DMS153 treated with DMSO at 0.1 percent for 48 hours (cell line): ENCODE measurements at regions not wholly inside any gene's neighbourhood (a gene's known extent, or its start where the extent isn't known, plus 50 kb on each side); places are given as distances from the start of the nearest gene placed in this dataset.
A peak's percentile ranks its signal among the peaks of the same experiment; 100 is the strongest.
"Not testable (repeated sequence)": the region's sequence is repeated elsewhere in the genome, so short reads cannot be mapped to it uniquely, and the experiment has no call there.

ENCODE experiments used
- DNase-seq: peaks from one replicate; lab custom pipeline; 2025; ENCODE audit not compliant: unreplicated experiment; lab: John Stamatoyannopoulos, UW

DNA sequence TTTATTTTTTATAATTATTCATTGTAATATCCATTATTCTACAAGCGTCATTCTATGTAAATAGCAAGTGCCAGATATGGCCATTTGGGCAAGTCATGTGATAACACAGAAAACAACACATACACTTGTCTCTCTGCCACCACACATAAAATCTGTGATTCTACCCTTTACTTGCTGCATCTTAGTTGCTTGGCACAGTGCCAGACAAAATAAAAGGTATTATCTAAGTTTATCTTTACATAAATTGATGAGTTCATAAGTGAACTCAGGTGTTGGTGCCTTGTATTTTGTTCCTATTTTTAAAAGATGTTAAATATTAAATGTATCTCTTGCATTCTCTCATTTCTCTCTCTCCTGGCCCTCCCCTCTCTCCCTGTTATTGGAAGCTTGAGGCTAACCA, 1458.7 kb downstream of the CDH11 start:
- DNase-seq = no peak

DNA sequence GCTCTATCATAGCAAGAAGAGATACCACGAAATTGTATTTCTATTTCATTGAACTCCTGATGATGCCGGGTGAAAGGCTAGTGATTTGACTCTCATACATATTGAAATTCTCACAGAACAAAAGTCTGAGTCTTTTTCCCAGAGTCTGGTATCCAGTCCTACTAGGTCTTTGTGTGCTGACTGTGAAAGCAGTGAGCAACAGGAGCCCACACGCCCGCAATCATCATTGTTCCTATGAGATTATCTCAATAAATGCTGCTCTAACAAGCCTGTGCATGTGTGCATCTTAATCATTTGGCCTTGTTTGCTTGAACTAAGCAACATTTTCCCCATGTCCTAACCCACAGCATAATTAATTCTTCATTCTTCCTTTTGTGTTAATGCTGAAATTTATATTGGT, 1466.0 kb downstream of the CDH11 start:
- no peak for DNase-seq

DNA sequence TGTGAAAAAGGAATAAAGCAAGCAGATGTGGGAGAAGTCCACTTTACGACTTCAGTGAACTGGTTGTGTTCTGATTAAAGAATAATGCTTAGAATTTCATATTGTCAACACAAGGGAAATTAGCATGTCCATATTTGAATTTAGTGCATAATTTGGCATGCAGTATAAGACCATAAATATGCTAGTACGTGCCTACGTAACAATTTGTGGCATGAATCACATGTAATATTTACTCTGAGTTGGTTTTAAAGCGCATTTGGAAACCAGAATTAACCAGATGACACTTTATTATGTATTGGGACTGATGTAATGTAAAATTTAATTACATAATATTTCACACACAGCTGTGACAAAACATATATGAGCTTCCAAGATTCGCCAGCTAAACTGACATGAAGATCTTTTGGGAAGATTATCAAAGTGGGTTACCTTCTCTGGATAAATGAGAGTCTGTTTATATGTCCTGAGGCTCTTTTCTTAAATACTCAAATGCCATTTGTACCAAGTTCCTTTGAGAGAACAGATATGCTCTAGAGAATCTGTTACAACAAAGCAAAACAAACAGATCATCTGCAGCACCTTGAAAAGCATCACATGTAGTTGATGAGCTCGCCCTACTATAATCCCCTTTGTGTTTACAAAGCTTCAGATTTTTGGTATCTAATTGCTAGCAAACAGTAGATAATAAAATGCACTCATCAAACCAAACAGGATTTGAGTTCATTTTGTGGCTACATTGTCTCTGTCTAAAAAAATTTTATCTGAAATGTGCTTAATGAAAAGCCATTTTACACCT, 1468.6 kb downstream of the CDH11 start:
- DNase-seq = no peak

DNA sequence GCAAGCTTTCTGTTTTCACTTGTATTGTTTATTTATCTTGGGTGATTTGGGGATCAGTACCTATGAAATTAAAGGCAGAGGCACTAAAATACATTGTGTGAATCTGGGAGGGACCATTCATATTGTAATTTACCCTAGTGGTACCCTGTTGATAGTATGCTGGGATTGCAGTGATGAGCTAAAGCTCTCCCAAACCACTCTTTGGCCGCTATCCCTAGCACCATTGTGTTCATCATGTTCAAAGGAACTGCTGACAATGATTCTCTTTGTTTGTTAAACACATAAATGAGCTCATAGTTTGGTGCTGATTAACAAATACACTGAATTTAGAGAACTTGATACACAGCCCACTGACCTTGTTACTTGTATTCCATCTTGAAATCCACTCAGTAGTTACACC, 1469.8 kb downstream of the CDH11 start:
- DNase-seq = no peak

DNA sequence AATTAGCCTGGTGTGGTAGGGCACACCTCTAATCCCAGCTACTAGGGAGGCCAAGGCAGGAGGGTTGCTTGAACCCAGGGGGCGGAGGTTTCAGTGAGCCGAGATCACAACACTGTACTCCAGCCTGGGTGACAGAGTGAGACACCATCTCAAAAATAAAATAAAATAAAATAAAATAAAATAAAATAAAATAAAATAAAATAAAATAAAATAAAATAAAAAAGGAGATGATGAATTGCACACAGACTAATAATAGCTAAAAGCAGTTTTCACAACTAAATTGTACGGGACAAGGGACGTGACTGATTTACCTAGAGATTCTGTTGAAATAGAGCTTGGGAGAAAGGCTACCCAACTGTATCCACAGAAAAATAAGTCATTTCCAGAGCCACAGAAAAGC, 1471.3 kb downstream of the CDH11 start:
- no peak for DNase-seq

DNA sequence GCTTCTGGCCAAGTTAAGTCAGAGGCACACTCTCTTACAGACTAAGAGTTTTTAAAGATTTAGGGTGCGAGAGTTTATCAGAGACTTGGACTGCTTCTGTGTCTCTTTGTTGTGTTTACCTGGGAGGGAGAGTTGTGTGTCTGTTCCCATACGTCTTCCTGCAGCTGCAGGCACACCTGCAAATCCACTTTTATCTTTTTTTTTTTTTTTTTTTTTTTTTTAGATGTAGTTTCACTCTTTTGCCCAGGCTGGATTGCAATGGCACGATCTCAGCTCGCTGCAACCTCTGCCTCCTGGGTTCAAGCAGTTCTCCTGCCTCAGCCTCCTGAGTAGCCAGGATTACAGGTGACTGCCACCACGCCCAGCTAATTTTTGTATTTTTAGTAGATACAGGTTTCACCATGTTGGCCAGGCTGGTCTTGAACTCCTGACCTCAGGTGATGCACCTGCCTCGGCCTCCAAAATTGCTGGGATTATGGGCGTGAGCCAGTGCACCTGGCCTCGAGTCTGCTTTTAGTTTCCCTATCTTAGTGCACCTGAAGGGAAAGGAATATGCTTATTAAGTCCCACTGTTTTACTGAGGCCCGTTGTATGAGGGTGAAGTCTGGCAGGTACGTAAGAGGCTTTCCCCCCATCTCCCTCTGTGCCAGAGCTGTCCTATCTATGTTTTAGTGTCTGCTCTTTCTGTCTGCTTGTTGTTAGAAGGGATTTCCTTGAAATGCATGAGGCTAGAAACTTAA, 1488.0 kb downstream of the CDH11 start:
- DNase-seq = not testable (repeated sequence)

DNA sequence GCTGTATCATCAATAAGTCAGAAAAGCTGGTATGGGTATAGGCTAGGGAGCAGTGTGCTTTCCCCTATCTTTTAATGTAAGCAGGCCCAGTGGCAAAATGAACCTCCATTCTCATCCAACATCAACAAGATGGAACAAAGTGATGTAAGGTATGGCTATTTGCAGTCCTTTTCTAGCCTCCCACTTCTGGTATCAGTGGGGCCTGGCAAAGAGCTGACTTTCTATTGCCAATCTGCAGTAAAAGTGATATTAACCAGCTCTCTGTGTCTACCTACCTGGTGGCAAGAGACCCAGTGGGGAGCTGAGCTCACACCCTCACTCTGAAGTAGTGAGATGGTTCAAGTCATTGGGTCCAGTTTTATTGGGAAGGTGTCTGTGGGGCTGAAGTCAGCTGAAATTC, 1492.6 kb downstream of the CDH11 start:
- DNase-seq = no peak

DNA sequence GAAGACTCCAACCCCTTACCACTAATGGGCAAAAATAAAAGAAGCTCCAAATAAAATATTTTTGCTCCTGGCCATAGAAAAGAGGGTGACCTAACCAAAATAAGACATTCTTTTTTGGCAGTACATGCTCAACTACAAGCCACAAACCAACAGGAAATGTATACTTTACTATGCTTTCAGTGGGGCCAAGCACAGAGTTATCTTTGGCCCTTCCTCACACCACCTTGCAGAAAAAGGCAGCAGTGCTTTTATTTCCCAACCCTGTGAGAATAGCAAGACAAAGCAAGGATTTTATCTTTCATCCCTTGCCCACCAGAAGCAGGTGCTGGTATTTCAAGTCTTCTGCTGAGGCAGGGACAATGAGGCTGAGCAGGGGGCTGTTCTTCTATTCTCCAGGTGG, 1493.1 kb downstream of the CDH11 start:
- no peak for DNase-seq

DNA sequence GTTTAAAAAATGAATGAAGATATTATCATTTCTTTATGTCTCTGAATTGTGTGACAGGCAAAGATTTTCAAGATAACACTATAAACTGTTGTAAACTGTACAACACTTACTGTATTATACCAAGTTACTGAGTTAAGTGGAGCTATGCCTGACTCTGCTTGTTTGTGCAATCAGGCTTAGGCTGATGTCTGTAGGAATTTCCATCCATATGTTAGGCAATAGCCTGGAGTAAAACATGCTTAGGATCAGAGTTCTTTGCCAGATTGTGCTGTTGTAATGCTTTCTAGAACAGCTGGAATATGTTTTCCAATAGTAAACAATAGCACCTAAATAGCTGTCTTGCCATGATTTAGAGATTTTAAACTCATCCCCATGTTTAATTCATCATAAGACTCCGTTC, 1496.7 kb downstream of the CDH11 start:
- DNase-seq = no peak

DNA sequence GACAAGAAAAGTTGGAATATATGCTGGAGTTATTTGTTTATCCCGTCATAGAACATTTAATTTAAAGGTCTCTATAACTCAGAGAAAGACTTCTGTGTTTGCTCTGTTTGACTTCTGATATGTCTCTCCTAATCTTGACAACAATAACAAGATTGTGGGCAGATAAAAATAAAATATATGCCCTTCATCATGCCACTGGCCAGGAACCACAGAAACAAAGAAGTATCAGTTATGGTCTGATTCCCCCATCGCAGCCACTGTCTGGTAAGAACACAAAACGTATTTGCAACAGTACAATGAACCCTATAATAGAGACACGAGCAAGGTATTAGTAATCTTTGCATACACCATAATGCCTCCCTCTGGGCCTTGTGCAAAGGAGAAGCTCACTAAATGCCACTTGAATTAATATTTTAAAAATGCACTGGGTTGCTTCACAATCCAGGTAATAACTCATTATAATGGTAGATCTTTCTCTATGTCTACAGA, 1498.3 kb downstream of the CDH11 start:
- DNase-seq = no peak

DNA sequence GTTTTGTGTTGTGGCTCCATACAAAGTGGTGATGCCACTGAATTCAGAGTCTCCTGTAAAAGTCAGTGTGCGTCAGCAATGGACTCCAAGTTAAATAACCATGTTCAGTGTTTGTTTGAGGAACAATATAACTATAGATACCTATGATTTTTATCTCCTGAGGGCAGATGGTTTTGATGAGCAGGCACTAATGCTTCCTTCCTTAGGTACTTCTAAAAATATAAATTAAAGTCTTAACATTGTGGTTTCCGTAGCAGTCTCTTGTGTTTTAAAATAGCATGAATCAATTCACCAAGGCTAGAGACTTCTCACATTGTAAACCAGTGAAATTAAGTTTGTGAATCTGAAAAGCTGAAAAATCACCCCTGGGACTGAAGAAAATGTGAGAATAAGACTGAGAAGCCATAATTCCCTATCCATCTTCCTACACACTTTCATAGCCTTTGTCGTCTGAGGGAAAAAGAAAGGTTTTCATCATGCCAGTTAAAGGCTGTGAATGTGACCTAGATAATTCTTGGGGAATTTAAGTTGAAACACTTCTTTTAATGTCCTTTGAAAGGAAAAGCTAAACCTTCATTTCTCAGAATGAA, 1502.9 kb downstream of the CDH11 start:
- no peak for DNase-seq

DNA sequence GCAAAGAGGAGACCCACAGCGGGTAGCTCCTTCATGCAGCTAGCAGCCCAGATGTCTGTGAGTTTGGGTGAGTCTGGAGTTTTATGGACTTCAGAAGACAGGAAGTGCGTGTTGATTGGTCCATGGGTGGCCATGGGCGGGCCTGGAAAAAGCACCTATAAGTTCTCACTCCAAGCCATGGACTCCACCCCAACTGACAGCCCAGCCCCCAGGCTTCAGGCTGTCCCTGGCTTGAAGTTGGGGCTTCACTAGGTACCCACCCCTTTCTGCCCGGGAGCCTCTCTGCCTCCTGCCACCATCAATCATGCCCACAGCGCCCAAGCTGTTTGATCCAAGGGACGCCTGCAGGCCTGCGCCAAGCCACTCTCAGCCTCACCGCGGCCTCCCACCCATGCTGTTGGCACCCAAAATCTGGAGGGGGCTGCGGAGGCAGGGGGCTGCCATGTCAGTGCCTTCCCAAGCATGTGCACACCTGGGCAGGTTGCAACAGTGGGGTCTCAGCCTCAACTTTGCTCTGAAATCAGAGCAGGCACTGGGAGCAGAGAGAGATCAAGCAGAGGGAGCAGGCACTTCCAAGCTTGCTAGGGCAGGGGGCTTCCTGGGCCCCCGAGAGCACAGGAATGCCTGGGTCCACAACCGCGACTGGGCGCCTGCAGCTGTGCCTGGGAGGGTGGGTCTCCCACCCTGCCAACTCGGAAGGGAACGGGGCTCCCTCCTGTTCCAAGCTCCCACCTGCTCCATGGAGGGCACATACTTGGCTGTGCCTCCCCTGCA, 1503.7 kb downstream of the CDH11 start:
- peak; percentile 9 for DNase-seq

DNA sequence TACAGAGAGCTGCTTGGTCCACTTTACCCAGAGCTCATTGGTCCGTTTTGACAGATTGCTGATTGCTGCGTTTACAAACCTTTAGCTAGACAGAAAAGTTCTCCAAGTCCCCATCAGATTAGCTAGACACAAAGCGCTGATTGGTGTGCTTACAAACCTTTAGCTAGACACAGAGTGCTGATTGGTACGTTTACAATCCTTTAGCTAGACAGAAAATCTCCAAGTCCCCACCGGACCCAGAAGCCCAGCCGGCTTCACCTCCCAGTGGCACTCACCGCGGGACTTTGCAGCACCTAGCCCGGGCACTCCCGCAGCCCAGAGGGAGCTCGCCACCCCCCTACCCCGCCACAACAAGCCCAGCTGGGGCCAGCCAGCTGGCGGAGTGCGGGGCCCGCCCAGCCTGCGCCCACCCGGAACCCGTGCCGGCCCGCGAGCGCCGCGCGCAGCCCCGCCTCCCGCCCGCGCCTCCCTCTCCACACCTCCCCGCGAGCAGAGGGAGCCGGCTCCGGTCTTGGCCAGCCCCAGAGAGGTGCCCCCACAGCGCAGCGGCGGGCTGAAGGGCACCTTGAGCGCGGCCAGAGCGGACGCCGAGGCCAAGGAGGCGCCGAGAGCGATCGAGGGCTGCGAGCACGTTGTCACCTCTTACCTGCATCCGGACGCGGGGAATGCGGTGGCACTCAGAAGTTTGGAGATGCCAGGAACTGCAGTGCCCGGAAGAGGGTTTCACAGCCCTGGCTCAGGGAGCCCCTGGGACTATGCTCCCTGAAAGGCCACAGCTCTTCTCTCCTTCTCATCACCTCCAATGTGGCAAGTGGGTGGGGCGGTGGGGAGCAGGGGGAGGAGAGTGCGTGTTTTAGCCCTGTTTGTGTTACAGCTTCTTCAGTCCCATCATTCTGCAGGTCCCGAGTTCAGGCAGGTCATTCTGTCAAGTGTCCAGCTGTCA, 1504.5 kb downstream of the CDH11 start:
- no peak for DNase-seq

DNA sequence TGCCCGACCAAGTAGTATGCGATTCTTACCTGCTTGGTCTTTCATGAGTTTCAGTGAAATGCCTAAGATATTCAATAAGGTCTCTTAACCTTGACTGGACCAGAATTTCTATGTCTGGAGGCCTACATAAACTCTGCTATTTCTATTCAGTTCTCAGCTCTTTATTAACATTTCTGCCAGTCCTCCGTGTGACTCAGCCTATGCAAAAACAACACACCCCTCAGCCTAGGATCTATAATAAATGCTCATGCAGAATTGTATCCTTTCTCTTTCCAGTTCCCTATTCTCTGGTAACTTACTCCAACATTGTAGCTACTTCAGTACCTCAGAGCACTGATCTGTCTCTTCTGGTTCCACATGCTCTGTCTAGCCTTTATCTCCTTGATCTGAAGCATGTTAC, 1507.4 kb downstream of the CDH11 start:
- DNase-seq = no peak

DNA sequence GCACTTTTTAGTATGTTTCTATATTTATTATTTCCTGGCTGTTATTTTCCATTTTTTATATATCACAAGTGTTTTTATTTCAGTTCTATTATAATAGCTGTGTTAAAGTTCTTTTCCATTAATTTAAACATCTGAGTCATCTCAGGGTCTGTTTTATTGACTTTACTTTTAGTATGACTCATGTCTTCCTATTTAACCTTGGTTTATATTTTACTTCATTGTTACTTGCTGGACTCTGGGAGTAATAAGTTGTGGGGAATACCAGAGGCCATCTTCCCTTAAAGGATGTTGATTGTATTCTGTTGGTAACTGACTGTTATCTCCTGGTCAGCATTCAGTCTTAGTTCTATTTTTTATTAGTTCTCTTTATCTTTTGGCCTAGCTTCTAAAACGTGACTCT, 1508.2 kb downstream of the CDH11 start:
- no peak for DNase-seq

DNA sequence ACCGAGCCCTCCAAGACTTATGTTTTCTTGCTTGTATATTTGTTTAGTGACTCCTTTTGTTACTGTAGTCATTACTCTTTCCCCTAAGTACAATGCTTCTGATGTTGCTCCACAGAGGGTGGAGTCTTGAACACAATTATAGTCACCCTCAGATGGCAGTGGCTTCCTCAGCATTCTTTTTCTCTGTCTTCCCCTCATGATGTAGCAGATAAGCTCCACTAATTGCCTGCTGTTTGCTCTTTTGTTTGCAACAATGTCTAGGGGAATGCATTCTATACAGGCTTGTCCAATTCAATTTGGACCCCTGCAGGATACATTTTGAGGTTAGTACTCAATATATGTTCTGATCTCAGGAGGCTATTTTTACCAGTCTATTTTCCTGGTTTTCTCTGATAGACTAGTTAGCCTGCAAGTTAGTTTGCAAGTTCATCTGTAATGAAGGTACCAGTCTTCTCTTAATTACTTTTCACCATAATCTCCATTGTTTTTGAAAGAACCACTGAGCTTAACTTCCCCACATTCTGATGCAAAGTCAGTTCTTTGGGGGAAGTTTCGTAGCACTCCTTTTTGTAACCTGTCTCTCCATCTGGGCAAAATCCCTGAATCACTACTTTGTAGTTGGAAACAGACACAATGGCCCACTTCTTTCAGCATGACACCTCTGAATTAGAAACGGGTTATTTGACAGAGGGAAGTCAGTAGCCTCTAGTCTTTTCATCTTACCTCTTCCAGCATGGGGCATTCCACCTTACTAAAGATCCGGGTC, 1509.2 kb downstream of the CDH11 start:
- no peak for DNase-seq

DNA sequence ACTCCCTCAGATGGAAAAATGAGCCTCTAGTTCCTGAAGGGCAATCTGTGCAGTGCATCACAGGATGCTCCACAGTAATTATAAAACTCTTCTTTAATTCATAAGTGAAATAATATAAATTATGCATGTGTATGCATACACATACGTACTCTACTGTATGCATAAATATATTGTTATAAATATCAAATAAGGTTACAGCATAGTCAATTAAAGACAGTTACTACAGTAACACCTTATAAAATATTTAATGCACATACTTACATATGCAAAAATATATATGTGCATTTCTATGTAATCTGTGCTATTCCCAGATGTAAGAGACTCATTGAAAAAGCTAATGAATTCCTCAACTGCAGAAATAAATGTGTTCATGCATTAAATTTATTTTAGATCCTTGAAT, 1515.1 kb downstream of the CDH11 start:
- DNase-seq = no peak

DNA sequence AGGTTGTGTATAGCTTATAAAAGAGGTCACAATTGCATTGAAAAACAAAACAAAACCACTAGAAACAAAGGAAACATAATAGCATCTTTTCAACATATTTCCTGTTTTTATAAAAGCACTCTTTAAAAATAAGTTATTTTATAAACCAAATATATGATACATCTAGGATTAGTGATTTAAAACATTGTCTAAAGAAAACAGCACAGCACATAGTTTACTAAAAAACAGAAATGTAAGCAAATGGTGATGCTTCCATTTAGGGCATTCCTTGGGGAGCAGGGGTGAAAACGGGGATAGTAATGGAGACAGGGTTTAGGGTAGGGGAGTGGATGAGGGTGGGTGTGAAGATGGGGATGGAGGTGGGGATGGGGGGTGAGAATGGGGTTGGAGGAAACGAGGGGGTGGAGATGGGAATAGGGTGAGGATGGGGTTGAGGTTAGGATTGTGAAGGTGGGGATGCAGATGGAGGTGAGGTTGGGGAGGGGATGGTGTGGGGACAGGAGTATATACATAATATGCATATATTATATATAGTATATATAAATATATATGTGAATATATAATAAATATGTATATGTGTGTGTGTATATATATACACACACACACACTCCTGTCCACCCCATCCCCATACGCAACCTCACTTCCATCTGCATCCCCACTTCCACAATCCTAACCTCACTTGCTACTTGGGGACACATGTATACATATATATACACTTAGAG, 1519.5 kb downstream of the CDH11 start:
- DNase-seq = no peak

DNA sequence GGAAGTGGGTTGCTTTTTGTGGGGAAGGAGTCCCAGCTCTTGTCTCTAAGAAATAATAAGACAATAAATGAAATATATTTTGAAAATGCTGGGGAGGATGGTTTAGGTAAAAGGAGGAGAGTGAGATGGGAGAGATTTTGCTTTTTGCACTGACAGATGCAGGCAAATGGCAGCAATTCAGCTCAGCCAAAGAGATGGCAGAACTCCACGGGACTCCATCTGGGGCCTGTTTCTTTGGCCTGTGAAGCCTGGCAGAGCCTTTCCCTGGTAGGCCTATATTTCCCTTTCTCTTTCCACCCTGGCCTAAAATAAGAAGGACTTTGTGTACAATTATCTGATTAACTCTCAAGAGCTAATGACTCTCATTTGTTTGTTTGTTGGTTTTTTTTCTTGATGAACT, 1525.1 kb downstream of the CDH11 start:
- no peak for DNase-seq
